A549 (cell line): ENCODE measurements at regions not wholly inside any gene's neighbourhood (a gene's known extent, or its start where the extent isn't known, plus 50 kb on each side); places are given as distances from the start of the nearest gene placed in this dataset.

Experiments
- ATAC-seq, 2 experiments: fragments of 200-7000 bp in 1 of 2; fragments of >200 bp in 1 of 2; cut with Nextera tagmentation in 1 of 2; cut with Tn5 transposase in 1 of 2; 3 replicates each; pipeline versions ENCODE4 v1.8.0 to v1.9.1; 2018 to 2020; ENCODE audit warnings: mild to moderate bottlenecking in 1 of 2, moderate library complexity in 1 of 2
- CTCF ChIA-PET: fragments of 300-600 bp; sonication (Branson Sonifier 250); formaldehyde crosslinking; extraction: SDS; loops from one replicate; lab custom pipeline; 2021; ENCODE audit warnings: antibody characterized with exemption, inconsistent platforms; lab: Yijun Ruan, JAX
- POLR2A ChIA-PET: fragments of 350-600 bp; formaldehyde crosslinking; extraction: SDS; loops from one replicate; lab custom pipeline; 2021; ENCODE audit warnings: antibody characterized with exemption, inconsistent platforms; lab: Yijun Ruan, JAX
- DNase-seq, 2 experiments: peaks; one replicate each; pipeline versions ENCODE4 v3.0.0 to v3.0.0-alpha.2; 2011 to 2016; ENCODE audit warnings: low read depth in 1 of 2, low spot score in 1 of 2
- FAIRE-seq: peaks from 2 replicates; lab custom pipeline; 2011; peaks lifted over from hg19 to GRCh38; lab: Jason Lieb, UNC
- H3K27ac ChIP-seq, 2 experiments: fragments of >200 bp; sonication (Bioruptor Twin); formaldehyde crosslinking; 3 replicates each; pipeline ENCODE4 v1.5.1; 2016 to 2017
- H3K4me1 ChIP-seq: fragments of >200 bp; sonication (Bioruptor Twin); formaldehyde crosslinking; 3 replicates; pipeline ENCODE4 v1.6.1; 2016
- H3K4me2 ChIP-seq: fragments of >200 bp; sonication (Bioruptor Twin); formaldehyde crosslinking; 3 replicates; pipeline ENCODE4 v1.6.1; 2016
- H3K4me3 ChIP-seq: fragments of >200 bp; sonication (Bioruptor Twin); formaldehyde crosslinking; 3 replicates; pipeline ENCODE4 v1.5.1; 2016
- H3K9me3 ChIP-seq: fragments of >200 bp; sonication (Bioruptor Twin); formaldehyde crosslinking; 3 replicates; pipeline ENCODE4 v1.6.1; 2016
- CBX2 ChIP-seq: fragments of 200-600 bp; sonication (generic); IDR thresholded peaks from 2 replicates; pipeline ENCODE4 v1.6.1; 2016; ENCODE audit warnings: low read depth, mild to moderate bottlenecking, borderline replicate concordance
- CEBPB ChIP-seq, 2 experiments: fragments of >200 bp in 1 of 2; sonication (Bioruptor Twin) in 1 of 2; formaldehyde crosslinking in 1 of 2; IDR thresholded peaks; 2 replicates each; pipeline ENCODE4 v1.6.1; 2012 to 2016
- CHD4 ChIP-seq: fragments of 200-600 bp; sonication (generic); IDR thresholded peaks from 2 replicates; pipeline ENCODE4 v1.6.1; 2016; ENCODE audit warnings: antibody characterized with exemption, mild to moderate bottlenecking, borderline replicate concordance
- E2F6 ChIP-seq: IDR thresholded peaks from 2 replicates; pipeline ENCODE4 v1.6.1; 2012; ENCODE audit warnings: low read depth, borderline replicate concordance
- EHF ChIP-seq: fragments of 250-450 bp; sonication (Bioruptor Pico); IDR thresholded peaks from 2 replicates; pipeline ENCODE4 v1.5.0; 2020; ENCODE audit warnings: mild to moderate bottlenecking
- EP300 ChIP-seq, 2 experiments: fragments of >200 bp; sonication (Bioruptor Twin); formaldehyde crosslinking; IDR thresholded peaks; 2 replicates in 1 of 2; 3 replicates in 1 of 2; pipeline ENCODE4 v1.6.1; 2016 to 2017
- ESRRA ChIP-seq: fragments of 150-350 bp; IDR thresholded peaks from 2 replicates; pipeline ENCODE4 v1.6.1; 2014; ENCODE audit warnings: mild to moderate bottlenecking, low read length, borderline replicate concordance
- GATA3 ChIP-seq: IDR thresholded peaks from 2 replicates; pipeline ENCODE4 v1.6.1; 2012; ENCODE audit warnings: borderline replicate concordance
- HEYL ChIP-seq: fragments of 250-450 bp; sonication (Bioruptor Pico); IDR thresholded peaks from 2 replicates; pipeline ENCODE4 v1.8.0; 2021; ENCODE audit warnings: mild to moderate bottlenecking, moderate library complexity
- HOXA7 ChIP-seq: fragments of 250-450 bp; sonication (Bioruptor Pico); IDR thresholded peaks from 2 replicates; pipeline ENCODE4 v1.5.0; 2020; ENCODE audit warnings: mild to moderate bottlenecking, moderate library complexity
- HOXB13 ChIP-seq: fragments of 250-450 bp; sonication (Bioruptor Pico); IDR thresholded peaks from 2 replicates; pipeline ENCODE4 v1.5.0; 2020; ENCODE audit warnings: low read depth, mild to moderate bottlenecking, moderate library complexity
- JUN ChIP-seq, 2 experiments: fragments of >200 bp; sonication (Bioruptor Twin); formaldehyde crosslinking; IDR thresholded peaks; 2 replicates in 1 of 2; 3 replicates in 1 of 2; pipeline ENCODE4 v1.6.1; 2016 to 2017
- NPAS2 ChIP-seq: fragments of 250-450 bp; sonication (Bioruptor Pico); IDR thresholded peaks from 2 replicates; pipeline ENCODE4 v1.8.0; 2022; ENCODE audit warnings: mild to moderate bottlenecking, moderate library complexity, borderline replicate concordance
- PHF8 ChIP-seq: fragments of 200-600 bp; sonication (generic); IDR thresholded peaks from 2 replicates; pipeline ENCODE4 v1.6.1; 2016; ENCODE audit warnings: low read depth, mild to moderate bottlenecking, antibody characterized with exemption, moderate library complexity, borderline replicate concordance
- POLR2A ChIP-seq: IDR thresholded peaks from 2 replicates; pipeline ENCODE4 v1.6.1; 2012; ENCODE audit warnings: mild to moderate bottlenecking, low read length
- RAD21 ChIP-seq, 2 experiments: fragments of >200 bp in 1 of 2; sonication (Bioruptor Twin) in 1 of 2; formaldehyde crosslinking in 1 of 2; IDR thresholded peaks in 1 of 2; conservative IDR thresholded peaks in 1 of 2; 2 replicates in 1 of 2; 3 replicates in 1 of 2; pipeline ENCODE4 v1.6.1; 2012 to 2018; ENCODE audit warnings: inconsistent platforms in 1 of 2
- RCOR1 ChIP-seq: fragments of 150-350 bp; IDR thresholded peaks from 2 replicates; pipeline ENCODE4 v1.6.1; 2014; ENCODE audit warnings: antibody characterized with exemption, low read length, low read depth
- RFX5 ChIP-seq: fragments of 450-650 bp; IDR thresholded peaks from 2 replicates; pipeline ENCODE4 v1.7.1; 2014; ENCODE audit warnings: antibody characterized with exemption, mild to moderate bottlenecking, moderate library complexity
- RNF2 ChIP-seq: fragments of 200-600 bp; sonication (generic); IDR thresholded peaks from 2 replicates; pipeline ENCODE4 v1.6.1; 2016; ENCODE audit warnings: low read depth, mild to moderate bottlenecking, antibody characterized with exemption, moderate library complexity, borderline replicate concordance
- SMC3 ChIP-seq: fragments of >200 bp; sonication (Bioruptor Twin); formaldehyde crosslinking; IDR thresholded peaks from 3 replicates; pipeline ENCODE4 v1.6.1; 2018; ENCODE audit warnings: inconsistent platforms
- TFCP2L1 ChIP-seq: fragments of 250-450 bp; sonication (Bioruptor Pico); IDR thresholded peaks from 2 replicates; pipeline ENCODE4 v1.5.0; 2021; ENCODE audit warnings: mild to moderate bottlenecking
- TP53 ChIP-seq: fragments of 250-450 bp; sonication (Bioruptor Pico); IDR thresholded peaks from 2 replicates; pipeline ENCODE4 v1.5.0; 2021; ENCODE audit warnings: mild to moderate bottlenecking, moderate library complexity
- ZC3H11A ChIP-seq: fragments of 450-650 bp; IDR thresholded peaks from 2 replicates; pipeline ENCODE4 v1.6.1; 2014; ENCODE audit warnings: antibody characterized with exemption, mild to moderate bottlenecking
- ZSCAN20 ChIP-seq: fragments of 250-450 bp; sonication (Bioruptor Pico); IDR thresholded peaks from 2 replicates; pipeline ENCODE4 v1.8.0; 2022; ENCODE audit warnings: mild to moderate bottlenecking, moderate library complexity
- WGBS: methylation state at CpG from one replicate; pipeline ENCODE4 v1.1.6; 2017; ENCODE audit errors: missing lambda C conversion rate; 5-methylcytosine and 5-hydroxymethylcytosine counted together
- TF ChIP-seq, protein P1 (sequence below): fragments of 200-600 bp; sonication (generic); IDR thresholded peaks from 2 replicates; pipeline ENCODE4 v1.6.1; 2016; ENCODE audit warnings: antibody characterized with exemption, mild to moderate bottlenecking, moderate library complexity
- TF ChIP-seq, protein P2 (sequence below): fragments of >200 bp; sonication (Bioruptor Twin); formaldehyde crosslinking; IDR thresholded peaks from 3 replicates; pipeline ENCODE4 v1.5.1; 2016
- TF ChIP-seq, protein P3 (sequence below): IDR thresholded peaks from 2 replicates; pipeline ENCODE4 v1.6.1; 2012

DNA sequence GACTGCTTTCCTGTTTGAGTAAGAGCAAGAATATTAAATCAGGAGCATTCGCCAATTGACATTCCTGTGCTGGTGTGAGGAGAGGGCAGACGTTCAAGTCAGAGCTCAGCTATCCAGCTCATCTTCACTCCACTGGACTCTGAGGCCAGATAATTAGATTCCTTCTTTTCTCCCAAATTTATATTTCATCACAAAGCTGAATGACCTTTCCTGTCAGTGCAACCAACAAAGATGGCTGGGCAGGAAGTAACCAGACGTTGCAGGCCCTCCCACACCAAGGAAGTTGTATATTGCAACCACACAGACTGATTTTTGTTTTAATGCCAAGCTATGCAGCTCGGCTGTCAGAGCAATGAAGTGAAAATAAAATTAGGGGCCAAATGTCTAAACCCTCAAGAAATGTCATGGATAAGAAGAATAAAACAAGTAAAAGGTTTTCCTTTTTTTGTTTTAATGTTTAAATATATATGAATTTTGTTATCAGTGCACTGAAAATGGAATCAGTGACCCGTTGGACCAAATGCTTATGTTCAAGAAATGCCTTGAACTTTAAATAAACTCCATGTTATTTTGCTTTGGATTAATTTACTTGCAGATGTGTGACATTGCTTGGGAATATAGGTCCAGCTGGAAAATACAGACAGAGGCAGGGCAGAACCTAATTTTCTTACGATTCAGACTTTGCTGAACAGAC, 578.9 kb upstream of the FAT1 start:
- ChIA-PET POLR2A (no interaction called here), CTCF (no interaction called here)
- TF ChIP-seq RFX5: no peak
- no peak for TF ChIP-seq RCOR1
- no peak for TF ChIP-seq TP53 (CRISPR knock-in tag)
- TF ChIP-seq HEYL: no peak
- no peak for TF ChIP-seq SMC3
- TF ChIP-seq ESRRA: no peak
- TF ChIP-seq CBX2: no peak
- TF ChIP-seq, protein P1, sequence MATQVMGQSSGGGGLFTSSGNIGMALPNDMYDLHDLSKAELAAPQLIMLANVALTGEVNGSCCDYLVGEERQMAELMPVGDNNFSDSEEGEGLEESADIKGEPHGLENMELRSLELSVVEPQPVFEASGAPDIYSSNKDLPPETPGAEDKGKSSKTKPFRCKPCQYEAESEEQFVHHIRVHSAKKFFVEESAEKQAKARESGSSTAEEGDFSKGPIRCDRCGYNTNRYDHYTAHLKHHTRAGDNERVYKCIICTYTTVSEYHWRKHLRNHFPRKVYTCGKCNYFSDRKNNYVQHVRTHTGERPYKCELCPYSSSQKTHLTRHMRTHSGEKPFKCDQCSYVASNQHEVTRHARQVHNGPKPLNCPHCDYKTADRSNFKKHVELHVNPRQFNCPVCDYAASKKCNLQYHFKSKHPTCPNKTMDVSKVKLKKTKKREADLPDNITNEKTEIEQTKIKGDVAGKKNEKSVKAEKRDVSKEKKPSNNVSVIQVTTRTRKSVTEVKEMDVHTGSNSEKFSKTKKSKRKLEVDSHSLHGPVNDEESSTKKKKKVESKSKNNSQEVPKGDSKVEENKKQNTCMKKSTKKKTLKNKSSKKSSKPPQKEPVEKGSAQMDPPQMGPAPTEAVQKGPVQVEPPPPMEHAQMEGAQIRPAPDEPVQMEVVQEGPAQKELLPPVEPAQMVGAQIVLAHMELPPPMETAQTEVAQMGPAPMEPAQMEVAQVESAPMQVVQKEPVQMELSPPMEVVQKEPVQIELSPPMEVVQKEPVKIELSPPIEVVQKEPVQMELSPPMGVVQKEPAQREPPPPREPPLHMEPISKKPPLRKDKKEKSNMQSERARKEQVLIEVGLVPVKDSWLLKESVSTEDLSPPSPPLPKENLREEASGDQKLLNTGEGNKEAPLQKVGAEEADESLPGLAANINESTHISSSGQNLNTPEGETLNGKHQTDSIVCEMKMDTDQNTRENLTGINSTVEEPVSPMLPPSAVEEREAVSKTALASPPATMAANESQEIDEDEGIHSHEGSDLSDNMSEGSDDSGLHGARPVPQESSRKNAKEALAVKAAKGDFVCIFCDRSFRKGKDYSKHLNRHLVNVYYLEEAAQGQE: no peak
- no peak for TF ChIP-seq CEBPB (IDR thresholded peaks at IDR 0.05)
- no peak for TF ChIP-seq EHF (CRISPR knock-in tag)
- no peak for TF ChIP-seq PHF8
- no peak for DNase-seq
- no peak for FAIRE-seq
- H3K4me2 ChIP-seq: no peak overlapping the region
- H3K4me1 ChIP-seq: no peaks in the 10 kb centered on the region
- H3K9me3 ChIP-seq: no peaks in the 10 kb centered on the region
- 64% methylated on average over 6 of the region's 6 CpGs for WGBS
- ATAC-seq: no peak
- H3K27ac ChIP-seq: no peak overlapping the region
- no peak overlapping the region for H3K4me3 ChIP-seq

DNA sequence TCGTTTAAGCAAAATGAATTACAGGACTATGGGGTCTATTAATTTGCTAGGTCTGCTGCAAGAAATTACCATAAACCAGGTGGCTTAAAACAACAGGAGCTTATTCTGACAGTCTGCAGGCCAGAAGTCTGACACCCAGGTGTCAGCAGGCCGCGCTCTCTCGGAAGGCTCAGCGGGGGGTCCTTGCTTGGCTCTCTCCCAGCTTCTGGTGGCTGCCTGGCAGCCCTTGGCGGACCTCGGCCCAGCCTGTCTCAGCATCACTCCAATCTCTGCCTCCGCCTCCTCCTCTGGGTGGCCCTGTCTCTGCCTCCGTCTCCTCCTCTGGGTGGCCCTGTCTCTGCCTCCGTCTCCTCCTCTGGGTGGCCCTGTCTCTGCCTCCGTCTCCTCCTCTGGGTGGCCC, 580.5 kb upstream of the FAT1 start:
- WGBS: 79% methylated on average over 10 of the region's 11 CpGs
- ChIA-PET POLR2A (no interaction called here), CTCF (no interaction called here)
- Histone ChIP-seq H3K9me3 (no peaks in the 10 kb centered on the region), H3K4me2 (no peak overlapping the region), H3K4me3 (no peak overlapping the region), H3K4me1 (no peaks in the 10 kb centered on the region), H3K27ac (no peak overlapping the region)
- TF ChIP-seq POLR2A: no peak
- TF ChIP-seq ESRRA: no peak
- TF ChIP-seq HOXA7: no peak
- TF ChIP-seq RAD21 (conservative IDR thresholded peaks at IDR 0.05 in 1 of 2, IDR thresholded peaks at IDR 0.05 in 1 of 2): no peak
- no peak for TF ChIP-seq RCOR1
- no peak for TF ChIP-seq HEYL
- no peak for TF ChIP-seq EP300 (IDR thresholded peaks at IDR 0.05)
- no peak for TF ChIP-seq NPAS2 (CRISPR knock-in tag)
- no peak for TF ChIP-seq RNF2
- TF ChIP-seq, protein P2, sequence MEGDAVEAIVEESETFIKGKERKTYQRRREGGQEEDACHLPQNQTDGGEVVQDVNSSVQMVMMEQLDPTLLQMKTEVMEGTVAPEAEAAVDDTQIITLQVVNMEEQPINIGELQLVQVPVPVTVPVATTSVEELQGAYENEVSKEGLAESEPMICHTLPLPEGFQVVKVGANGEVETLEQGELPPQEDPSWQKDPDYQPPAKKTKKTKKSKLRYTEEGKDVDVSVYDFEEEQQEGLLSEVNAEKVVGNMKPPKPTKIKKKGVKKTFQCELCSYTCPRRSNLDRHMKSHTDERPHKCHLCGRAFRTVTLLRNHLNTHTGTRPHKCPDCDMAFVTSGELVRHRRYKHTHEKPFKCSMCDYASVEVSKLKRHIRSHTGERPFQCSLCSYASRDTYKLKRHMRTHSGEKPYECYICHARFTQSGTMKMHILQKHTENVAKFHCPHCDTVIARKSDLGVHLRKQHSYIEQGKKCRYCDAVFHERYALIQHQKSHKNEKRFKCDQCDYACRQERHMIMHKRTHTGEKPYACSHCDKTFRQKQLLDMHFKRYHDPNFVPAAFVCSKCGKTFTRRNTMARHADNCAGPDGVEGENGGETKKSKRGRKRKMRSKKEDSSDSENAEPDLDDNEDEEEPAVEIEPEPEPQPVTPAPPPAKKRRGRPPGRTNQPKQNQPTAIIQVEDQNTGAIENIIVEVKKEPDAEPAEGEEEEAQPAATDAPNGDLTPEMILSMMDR: no peak
- ATAC-seq (no peak), DNase-seq (no peak), FAIRE-seq (no peak)

DNA sequence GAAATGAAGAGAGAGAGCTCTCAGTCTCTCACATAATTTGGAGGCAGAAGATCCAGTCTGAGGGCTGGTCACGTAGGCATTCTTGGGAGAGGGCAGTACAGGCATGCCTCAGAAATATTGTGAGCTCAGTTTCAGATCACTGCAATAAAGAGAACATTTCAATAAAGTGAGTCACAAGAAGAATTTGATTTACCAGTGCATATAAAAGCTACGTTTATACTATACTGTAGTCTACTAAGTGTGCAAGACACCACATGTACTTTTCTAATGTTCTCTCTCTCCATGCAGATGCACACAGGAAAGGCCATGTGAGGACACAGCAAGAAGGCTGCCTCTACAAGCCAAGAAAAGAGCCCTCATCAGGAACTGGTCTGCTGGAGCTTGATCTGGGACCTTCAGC, 583.5 kb upstream of the FAT1 start:
- no peak for DNase-seq
- CTCF ChIA-PET: no interaction called here
- Histone ChIP-seq H3K9me3 (no peaks in the 10 kb centered on the region), H3K4me3 (no peak overlapping the region), H3K4me1 (no peaks in the 10 kb centered on the region), H3K27ac (no peak overlapping the region), H3K4me2 (no peak overlapping the region)
- ATAC-seq: no peak
- POLR2A ChIA-PET: no interaction called here
- 53% methylated on average over 2 of the region's 2 CpGs for WGBS
- TF ChIP-seq E2F6 (no peak), RCOR1 (no peak), ZSCAN20 (CRISPR knock-in tag) (no peak), HOXB13 (CRISPR knock-in tag) (no peak), TFCP2L1 (CRISPR knock-in tag) (no peak), NPAS2 (CRISPR knock-in tag) (no peak), CHD4 (no peak), SMC3 (no peak), EHF (CRISPR knock-in tag) (no peak), CEBPB (IDR thresholded peaks at IDR 0.05) (no peak), ZC3H11A (no peak), JUN (IDR thresholded peaks at IDR 0.05) (no peak), GATA3 (no peak)
- TF ChIP-seq, protein P3, sequence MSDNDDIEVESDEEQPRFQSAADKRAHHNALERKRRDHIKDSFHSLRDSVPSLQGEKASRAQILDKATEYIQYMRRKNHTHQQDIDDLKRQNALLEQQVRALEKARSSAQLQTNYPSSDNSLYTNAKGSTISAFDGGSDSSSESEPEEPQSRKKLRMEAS: no peak
- no peak for FAIRE-seq
